Upper lobe of left lung (tissue), 4 donors: ENCODE measurements at regions not wholly inside any gene's neighbourhood (a gene's known extent, or its start where the extent isn't known, plus 50 kb on each side); places are given as distances from the start of the nearest gene placed in this dataset.

ENCODE experiments used
- CTCF ChIP-seq, 6 experiments: fragments of 450-650 bp in 4 of 6; fragments of 200-600 bp in 2 of 6; sonication (generic) in 2 of 6; IDR thresholded peaks; one replicate each; pipeline ENCODE4 v1.5.1; 2016 to 2019; ENCODE audit warnings: antibody characterized with exemption in 6 of 6
- POLR2A ChIP-seq, 4 donors: fragments of 450-650 bp; IDR thresholded peaks; one replicate each; pipeline ENCODE4 v1.5.1; 2016 to 2017; ENCODE audit warnings: antibody characterized with exemption in 4 of 4, mild to moderate bottlenecking in 2 of 4
- POLR2AphosphoS5 ChIP-seq, 2 donors: sonication (generic); formaldehyde crosslinking; IDR thresholded peaks; one replicate each; pipeline ENCODE4 v1.5.1; 2017; ENCODE audit warnings: antibody characterized with exemption in 2 of 2

DNA sequence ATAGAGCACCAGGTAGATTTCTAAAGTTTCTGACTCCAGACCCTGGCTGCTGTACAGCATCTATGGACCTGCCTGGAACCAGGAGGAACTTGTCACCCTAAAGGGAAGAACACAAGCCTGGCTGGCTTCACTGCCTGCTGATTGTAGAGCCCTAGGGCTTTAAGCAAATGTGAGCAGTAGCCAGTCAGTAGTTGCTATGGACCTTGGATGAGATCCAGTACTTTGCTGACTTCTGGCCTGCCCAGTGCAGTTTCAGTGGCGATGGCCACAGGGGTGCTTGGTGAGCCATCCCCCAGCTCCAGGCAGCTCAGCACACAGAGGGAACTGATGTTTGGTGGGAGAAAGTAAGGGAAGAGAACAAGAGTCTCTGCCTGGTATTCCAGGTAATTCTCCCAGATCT lies 68.4 kb downstream of the ATP6V1G3 start:
- no peak for TF ChIP-seq CTCF (IDR thresholded peaks at IDR 0.05)
- TF ChIP-seq POLR2AphosphoS5 (IDR thresholded peaks at IDR 0.05), result no peak
- TF ChIP-seq POLR2A (IDR thresholded peaks at IDR 0.05), result no peak
